Gastrocnemius medialis (tissue), 4 donors: ENCODE measurements at regions not wholly inside any gene's neighbourhood (a gene's known extent, or its start where the extent isn't known, plus 50 kb on each side); places are given as distances from the start of the nearest gene placed in this dataset.

Experiments
- ATAC-seq, 2 donors: fragments of 150-250 bp; one replicate each; pipeline ENCODE4 v1.9.1; 2016
- DNase-seq, 2 donors: peaks; one replicate each; pipeline ENCODE4 v3.0.0-alpha.2; 2019
- H3K27ac ChIP-seq, 4 donors: fragments of 200-600 bp; sonication (generic); 1 replicate in 1 of 4; 2 replicates in 3 of 4; pipeline ENCODE4 v1.5.1; 2016 to 2018; ENCODE audit warnings: mild to moderate bottlenecking in 2 of 4, moderate library complexity in 1 of 4
- H3K27me3 ChIP-seq, 3 donors: fragments of 200-600 bp; sonication (generic) in 2 of 3; 1 replicate in 1 of 3; 2 replicates in 2 of 3; pipeline versions ENCODE4 v1.5.1 to v1.6.0; 2016 to 2019; ENCODE audit warnings: mild to moderate bottlenecking in 1 of 3, moderate library complexity in 1 of 3
- H3K36me3 ChIP-seq, 2 donors: fragments of 200-600 bp; sonication (generic) in 1 of 2; one replicate each; pipeline ENCODE4 v1.5.1; 2017 to 2018
- H3K4me1 ChIP-seq, 2 donors: fragments of 200-600 bp; sonication (generic) in 1 of 2; one replicate each; pipeline ENCODE4 v1.5.1; 2016 to 2017; ENCODE audit warnings: mild to moderate bottlenecking in 2 of 2
- H3K4me3 ChIP-seq, 4 donors: fragments of 200-600 bp; sonication (generic) in 3 of 4; 1 replicate in 1 of 4; 2 replicates in 3 of 4; pipeline ENCODE4 v1.5.1; 2016 to 2019; ENCODE audit warnings: mild to moderate bottlenecking in 2 of 4
- H3K9me3 ChIP-seq, 3 donors: fragments of 200-600 bp; sonication (generic) in 2 of 3; 1 replicate in 1 of 3; 2 replicates in 2 of 3; pipeline ENCODE4 v1.5.1; 2016 to 2019
- CTCF ChIP-seq, 5 experiments: fragments of 450-650 bp in 3 of 5; fragments of 200-600 bp in 2 of 5; sonication (generic) in 2 of 5; IDR thresholded peaks in 4 of 5; conservative IDR thresholded peaks in 1 of 5; 1 replicate in 4 of 5; 2 replicates in 1 of 5; pipeline ENCODE4 v1.5.1; 2016 to 2019; ENCODE audit warnings: antibody characterized with exemption in 5 of 5, mild to moderate bottlenecking in 3 of 5, moderate library complexity in 3 of 5
- POLR2A ChIP-seq, 2 donors: fragments of 450-650 bp; IDR thresholded peaks; one replicate each; pipeline ENCODE4 v1.6.1; 2017; ENCODE audit warnings: antibody characterized with exemption in 2 of 2, mild to moderate bottlenecking in 2 of 2, moderate library complexity in 2 of 2
- in situ Hi-C, 4 donors: fragments of 200-750 bp; cut with MboI; loops; one replicate each; pipeline versions ENCODE4 v1.15.0 to v1.8.0; 2017; ENCODE audit warnings: low sequenced_read_pairs in 4 of 4
- intact Hi-C: fragments of 100-400 bp; cut with DNase I; formaldehyde crosslinking; loops from one replicate; pipeline ENCODE4 v1.15.1; 2023; ENCODE audit warnings: low total_unique reads

- H3K9me3 ChIP-seq: no peaks in the 10 kb centered on the region
- H3K27ac ChIP-seq: no peak overlapping the region
- no peak for ATAC-seq
- no peak for TF ChIP-seq CTCF (IDR thresholded peaks at IDR 0.05 in 4 of 5, conservative IDR thresholded peaks at IDR 0.05 in 1 of 5)
- no peak for TF ChIP-seq POLR2A (IDR thresholded peaks at IDR 0.05)
- H3K4me3 ChIP-seq: no peak overlapping the region
- no peak for DNase-seq
- intact Hi-C loops (no loop called here), in situ Hi-C loops (no loop called here)
- no peaks in the 10 kb centered on the region for H3K27me3 ChIP-seq
- no peaks in the 10 kb centered on the region for H3K4me1 ChIP-seq
- no peaks in the 10 kb centered on the region for H3K36me3 ChIP-seq
These were observed 330.4 kb upstream of the FAM98A start for GRCh38 chr2:33929467-33929866.

- intact Hi-C loops (no loop called here), in situ Hi-C loops (no loop called here)
- no peak overlapping the region for H3K27ac ChIP-seq
- no peak overlapping the region for H3K4me3 ChIP-seq
- no peaks in the 10 kb centered on the region for H3K27me3 ChIP-seq
- no peak for DNase-seq
- no peaks in the 10 kb centered on the region for H3K36me3 ChIP-seq
- H3K4me1 ChIP-seq: no peaks in the 10 kb centered on the region
- no peak for ATAC-seq
- TF ChIP-seq POLR2A (IDR thresholded peaks at IDR 0.05) (no peak), CTCF (IDR thresholded peaks at IDR 0.05 in 4 of 5, conservative IDR thresholded peaks at IDR 0.05 in 1 of 5) (no peak)
- no peaks in the 10 kb centered on the region for H3K9me3 ChIP-seq
These were observed 328.7 kb upstream of the FAM98A start for GRCh38 chr2:33927756-33928155.

- no peak for DNase-seq
- Histone ChIP-seq H3K4me3 (no peak overlapping the region), H3K27ac (no peak overlapping the region), H3K9me3 (no peaks in the 10 kb centered on the region), H3K36me3 (no peaks in the 10 kb centered on the region), H3K27me3 (no peaks in the 10 kb centered on the region), H3K4me1 (no peaks in the 10 kb centered on the region)
- in situ Hi-C loops: no loop called here
- no peak for ATAC-seq
- intact Hi-C loops: no loop called here
- no peak for TF ChIP-seq CTCF (IDR thresholded peaks at IDR 0.05 in 4 of 5, conservative IDR thresholded peaks at IDR 0.05 in 1 of 5)
- TF ChIP-seq POLR2A (IDR thresholded peaks at IDR 0.05): no peak
These were observed 326.2 kb upstream of the FAM98A start for GRCh38 chr2:33925311-33925710.

- intact Hi-C loops: no loop called here
These were observed 325.6 kb upstream of the FAM98A start for GRCh38 chr2:33924586-33925169.

More at GRCh38 chr2:33924586-33925169, 325.6 kb upstream of the FAM98A start:
- no peak for TF ChIP-seq CTCF (IDR thresholded peaks at IDR 0.05 in 4 of 5, conservative IDR thresholded peaks at IDR 0.05 in 1 of 5)
- TF ChIP-seq POLR2A (IDR thresholded peaks at IDR 0.05): no peak
- ATAC-seq (no peak), DNase-seq (no peak)
- in situ Hi-C loops: no loop called here
- no peaks in the 10 kb centered on the region for H3K4me1 ChIP-seq
- no peaks in the 10 kb centered on the region for H3K27me3 ChIP-seq
- H3K4me3 ChIP-seq: no peak overlapping the region
- H3K36me3 ChIP-seq: no peaks in the 10 kb centered on the region
- H3K27ac ChIP-seq: no peak overlapping the region
- no peaks in the 10 kb centered on the region for H3K9me3 ChIP-seq
